Activated naive CD4-positive, alpha-beta T cell treated with anti-CD3 and anti-CD28 coated beads, Interleukin-2, amount 10 ng/mL, durations not matched to agents 7 days and 5 days (primary cell): ENCODE measurements at regions not wholly inside any gene's neighbourhood (a gene's known extent, or its start where the extent isn't known, plus 50 kb on each side); places are given as distances from the start of the nearest gene placed in this dataset.

Experiments used
- CTCF ChIA-PET: fragments of 350-600 bp; sonication (Branson Sonifier 250); formaldehyde crosslinking; loops from one replicate; lab custom pipeline; 2021; ENCODE audit warnings: antibody characterized with exemption; lab: Charles Lee
- DNase-seq: peaks from one replicate; pipeline ENCODE4 v3.0.0-alpha.2; 2020
- H3K27ac Mint-ChIP-seq: one replicate; pipeline ENCODE4 v1.8.0; 2021; ENCODE audit warnings: mild to moderate bottlenecking, moderate library complexity, mixed read lengths
- H3K27me3 Mint-ChIP-seq: one replicate; pipeline ENCODE4 v1.8.0; 2021; ENCODE audit warnings: mild to moderate bottlenecking, mixed read lengths
- H3K36me3 Mint-ChIP-seq: one replicate; pipeline ENCODE4 v1.8.0; 2021; ENCODE audit warnings: mixed read lengths
- H3K4me1 Mint-ChIP-seq: one replicate; pipeline ENCODE4 v1.8.0; 2021; ENCODE audit warnings: mixed read lengths
- H3K4me3 Mint-ChIP-seq: one replicate; pipeline ENCODE4 v1.8.0; 2021; ENCODE audit warnings: mild to moderate bottlenecking, moderate library complexity, mixed read lengths
- H3K9me3 Mint-ChIP-seq: one replicate; pipeline ENCODE4 v1.8.0; 2021; ENCODE audit warnings: mixed read lengths

DNA sequence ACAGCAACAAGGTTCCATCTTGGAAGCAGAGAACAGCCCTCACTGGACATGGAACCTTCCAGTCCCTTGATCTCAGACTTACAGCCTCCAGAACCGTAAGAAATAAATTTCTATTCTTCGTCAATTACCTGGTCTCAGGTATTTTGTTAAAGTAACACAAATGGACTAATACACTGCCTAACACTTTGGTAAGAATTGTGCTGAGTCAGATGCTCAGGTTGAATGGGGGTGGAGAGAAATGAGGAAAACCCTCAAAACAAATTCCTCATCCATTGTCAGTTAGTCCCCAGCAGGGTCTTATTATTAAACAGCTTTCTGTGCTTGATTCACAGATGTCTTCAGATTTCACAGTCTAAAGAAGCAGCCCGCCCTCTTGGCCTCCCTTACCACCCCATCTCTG is 306.2 kb upstream of the SLCO3A1 start:
- Mint-ChIP-seq H3K27me3 (peaks cover 11% of the 10 kb centered on the region), H3K36me3 (no peaks in the 10 kb centered on the region), H3K4me3 (no peak overlapping the region), H3K4me1 (no peaks in the 10 kb centered on the region), H3K9me3 (peaks cover 2% of the 10 kb centered on the region), H3K27ac (no peak overlapping the region)
- DNase-seq: no peak
- CTCF ChIA-PET: no interaction called here

DNA sequence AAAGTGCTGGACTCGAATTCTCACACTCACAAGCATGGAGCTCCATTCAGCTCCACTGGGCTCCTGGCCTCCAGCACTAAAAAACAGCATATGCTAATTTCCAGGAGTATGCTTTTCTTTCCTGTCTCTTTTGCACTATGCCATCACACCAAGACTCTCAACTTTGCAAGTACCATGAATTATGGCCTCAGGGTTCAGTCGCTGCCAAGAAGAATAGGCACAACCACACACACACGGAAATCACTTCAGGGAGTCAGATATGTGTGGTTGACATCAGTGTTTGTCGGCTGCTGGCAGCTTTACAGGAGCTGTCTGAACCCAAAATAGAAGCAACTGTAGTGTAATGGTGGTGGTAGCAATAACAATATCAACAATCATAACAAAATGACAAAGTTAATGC is 305.0 kb upstream of the SLCO3A1 start:
- H3K4me3 Mint-ChIP-seq: no peak overlapping the region
- DNase-seq: no peak
- no peaks in the 10 kb centered on the region for H3K36me3 Mint-ChIP-seq
- peaks cover 2% of the 10 kb centered on the region for H3K9me3 Mint-ChIP-seq
- H3K4me1 Mint-ChIP-seq: no peaks in the 10 kb centered on the region
- CTCF ChIA-PET: no interaction called here
- H3K27ac Mint-ChIP-seq: no peak overlapping the region
- H3K27me3 Mint-ChIP-seq: peaks cover 14% of the 10 kb centered on the region

DNA sequence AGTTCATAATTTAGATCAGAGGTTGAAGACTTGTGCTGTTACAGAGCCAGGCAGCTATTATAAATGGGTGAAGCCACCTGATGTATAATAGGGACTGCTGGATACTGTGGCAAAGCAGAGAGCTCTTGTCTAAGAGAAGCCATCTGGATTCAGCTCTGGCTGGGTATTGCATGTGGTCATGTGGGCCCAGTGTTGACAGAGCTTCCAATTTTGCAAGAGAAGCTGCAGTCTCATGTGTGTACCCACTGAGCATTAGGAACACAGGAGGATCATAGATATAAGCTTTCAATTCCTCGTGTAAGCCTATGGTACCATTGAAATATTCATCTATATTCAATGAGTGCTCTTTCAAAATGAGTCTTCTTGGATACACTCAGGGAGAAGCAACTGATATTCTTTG is 303.9 kb upstream of the SLCO3A1 start:
- Mint-ChIP-seq H3K36me3 (no peaks in the 10 kb centered on the region), H3K9me3 (peaks cover 1% of the 10 kb centered on the region), H3K27ac (no peak overlapping the region), H3K27me3 (peaks cover 13% of the 10 kb centered on the region), H3K4me1 (no peaks in the 10 kb centered on the region), H3K4me3 (no peak overlapping the region)
- CTCF ChIA-PET: no interaction called here
- DNase-seq: no peak

DNA sequence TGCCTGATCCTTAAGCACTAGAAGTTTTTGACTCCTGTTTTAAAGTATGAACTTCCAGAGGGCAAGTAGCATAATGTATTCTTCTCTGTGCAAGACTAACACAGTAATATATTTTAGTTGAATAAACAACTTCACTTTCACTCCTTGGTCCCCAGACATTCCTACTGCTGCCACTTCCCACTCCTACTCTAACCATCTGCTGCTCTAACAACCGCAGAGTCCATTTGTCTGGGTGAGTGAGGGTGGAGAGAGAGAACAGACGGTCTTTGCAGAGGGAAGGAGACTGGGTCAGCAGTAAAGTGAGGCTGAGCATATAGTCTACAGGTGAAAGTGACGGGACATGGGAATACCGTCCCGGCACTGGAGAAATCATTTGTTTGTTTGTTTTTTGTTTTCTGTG is 301.0 kb upstream of the SLCO3A1 start:
- Mint-ChIP-seq H3K4me1 (no peaks in the 10 kb centered on the region), H3K27ac (no peak overlapping the region), H3K9me3 (no peaks in the 10 kb centered on the region), H3K36me3 (no peaks in the 10 kb centered on the region), H3K27me3 (peaks cover 6% of the 10 kb centered on the region), H3K4me3 (no peak overlapping the region)
- CTCF ChIA-PET: no interaction called here
- DNase-seq: no peak

DNA sequence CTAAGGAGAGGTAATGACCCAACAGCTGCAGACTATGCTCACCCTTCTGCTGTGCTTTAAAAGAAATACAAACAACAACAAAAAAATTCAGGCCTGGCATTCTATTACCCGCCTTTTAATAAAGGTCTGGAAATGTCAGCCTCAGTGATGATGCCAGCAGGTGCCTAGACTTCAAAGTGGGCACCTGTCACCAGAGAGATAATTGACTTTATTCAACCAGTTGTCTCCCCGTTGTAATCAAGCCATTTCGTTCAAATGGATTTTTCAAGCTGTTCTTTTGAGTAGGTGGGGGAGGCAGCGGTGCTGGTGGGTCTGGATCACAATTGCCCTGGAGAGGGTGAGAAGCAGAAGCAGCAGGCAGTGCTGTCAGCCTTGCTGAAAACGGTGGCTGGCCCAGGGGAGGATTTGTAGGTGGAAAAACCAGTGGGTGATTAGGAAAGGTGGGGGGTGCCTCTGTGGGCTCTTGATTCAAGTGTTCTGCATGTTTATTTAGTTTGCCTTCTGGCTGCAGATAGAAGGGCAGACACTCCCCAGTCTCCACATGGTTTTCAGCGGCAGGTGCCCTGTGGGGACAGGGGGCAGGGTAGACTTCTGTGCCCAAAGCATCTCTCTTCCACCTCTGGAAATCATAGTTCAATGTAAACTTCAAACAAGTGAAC is 300.2 kb upstream of the SLCO3A1 start:
- CTCF ChIA-PET: no interaction called here
- DNase-seq: no peak
- no peaks in the 10 kb centered on the region for H3K9me3 Mint-ChIP-seq

DNA sequence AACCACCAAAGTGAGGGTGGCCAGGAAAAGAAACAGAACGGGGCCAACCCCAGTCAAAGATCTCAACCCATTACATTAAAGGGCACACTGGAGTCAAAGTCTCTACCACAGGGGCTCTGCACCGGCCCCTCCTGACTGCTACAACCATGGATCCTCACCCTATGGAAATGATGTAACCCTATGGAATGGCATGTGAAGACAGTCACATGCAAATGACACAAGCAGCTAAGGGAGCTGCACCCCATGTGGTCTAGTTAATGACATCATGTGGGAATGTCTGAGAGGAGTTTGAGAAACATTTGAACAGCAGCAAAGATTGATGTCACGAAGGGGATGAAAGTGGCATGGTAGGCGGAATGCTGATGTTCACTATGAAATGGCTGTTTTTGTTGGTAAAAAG is 298.2 kb upstream of the SLCO3A1 start:
- H3K27ac Mint-ChIP-seq: no peak overlapping the region
- no peak for DNase-seq
- H3K9me3 Mint-ChIP-seq: no peaks in the 10 kb centered on the region
- no peaks in the 10 kb centered on the region for H3K4me1 Mint-ChIP-seq
- H3K27me3 Mint-ChIP-seq: peaks cover 9% of the 10 kb centered on the region
- H3K36me3 Mint-ChIP-seq: peaks cover 1% of the 10 kb centered on the region
- no peak overlapping the region for H3K4me3 Mint-ChIP-seq
- CTCF ChIA-PET: no interaction called here

More for the DNA sequence above, 300.2 kb upstream of the SLCO3A1 start:
- H3K27me3 Mint-ChIP-seq: peaks cover 6% of the 10 kb centered on the region
- no peaks in the 10 kb centered on the region for H3K36me3 Mint-ChIP-seq
- H3K4me1 Mint-ChIP-seq: no peaks in the 10 kb centered on the region
- H3K27ac Mint-ChIP-seq: no peak overlapping the region
- H3K4me3 Mint-ChIP-seq: no peak overlapping the region

DNA sequence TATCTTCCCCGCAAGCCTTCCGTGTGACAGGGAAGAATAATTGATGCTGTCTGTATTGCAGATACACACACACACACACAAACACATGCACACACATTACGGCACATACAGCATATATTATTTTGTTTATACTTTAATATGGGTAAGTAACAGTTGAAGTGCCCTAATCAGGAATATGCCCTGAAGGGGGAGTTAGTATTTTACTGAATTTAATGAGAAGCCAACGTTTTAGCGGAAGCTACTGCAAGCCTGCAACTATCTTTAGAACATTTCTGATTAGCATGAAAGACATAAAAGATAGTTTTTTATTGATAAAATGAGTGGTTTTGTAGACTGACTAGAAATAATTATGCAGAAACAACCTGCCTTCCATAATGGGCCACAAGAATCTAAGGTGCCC is 296.6 kb upstream of the SLCO3A1 start:
- peaks cover 17% of the 10 kb centered on the region for H3K27me3 Mint-ChIP-seq
- no peak overlapping the region for H3K4me3 Mint-ChIP-seq
- peaks cover 1% of the 10 kb centered on the region for H3K36me3 Mint-ChIP-seq
- CTCF ChIA-PET: interaction anchor here (0.7 kb wide), 1 partner anchor 35 kb away, joined by 3 read pairs; no protein-coding TSS in a partner anchor
- H3K27ac Mint-ChIP-seq: no peak overlapping the region
- H3K4me1 Mint-ChIP-seq: no peaks in the 10 kb centered on the region
- DNase-seq: no peak
- H3K9me3 Mint-ChIP-seq: no peaks in the 10 kb centered on the region

DNA sequence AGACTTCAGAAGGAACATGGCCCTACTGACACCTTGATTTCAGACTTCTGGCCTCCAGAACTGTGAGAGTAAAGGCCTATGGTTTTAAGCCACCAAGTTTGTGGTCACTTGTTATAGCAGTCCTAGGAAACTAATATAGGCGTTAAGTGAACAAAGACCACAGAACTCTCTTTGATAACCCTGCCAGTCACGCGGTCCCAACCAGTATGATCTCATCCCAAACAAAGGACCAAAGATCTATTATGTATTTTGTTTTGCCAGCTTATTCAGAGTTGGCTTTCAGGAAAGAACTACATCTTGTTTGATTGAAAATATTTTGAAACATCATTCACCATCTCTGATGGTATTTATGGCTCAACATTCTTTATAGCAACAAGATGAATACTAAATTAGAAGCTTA is 294.4 kb upstream of the SLCO3A1 start:
- peaks cover 25% of the 10 kb centered on the region for H3K27me3 Mint-ChIP-seq
- no peak overlapping the region for H3K4me3 Mint-ChIP-seq
- peaks cover 1% of the 10 kb centered on the region for H3K36me3 Mint-ChIP-seq
- CTCF ChIA-PET: no interaction called here
- H3K27ac Mint-ChIP-seq: no peak overlapping the region
- no peaks in the 10 kb centered on the region for H3K4me1 Mint-ChIP-seq
- DNase-seq: no peak
- H3K9me3 Mint-ChIP-seq: no peaks in the 10 kb centered on the region

DNA sequence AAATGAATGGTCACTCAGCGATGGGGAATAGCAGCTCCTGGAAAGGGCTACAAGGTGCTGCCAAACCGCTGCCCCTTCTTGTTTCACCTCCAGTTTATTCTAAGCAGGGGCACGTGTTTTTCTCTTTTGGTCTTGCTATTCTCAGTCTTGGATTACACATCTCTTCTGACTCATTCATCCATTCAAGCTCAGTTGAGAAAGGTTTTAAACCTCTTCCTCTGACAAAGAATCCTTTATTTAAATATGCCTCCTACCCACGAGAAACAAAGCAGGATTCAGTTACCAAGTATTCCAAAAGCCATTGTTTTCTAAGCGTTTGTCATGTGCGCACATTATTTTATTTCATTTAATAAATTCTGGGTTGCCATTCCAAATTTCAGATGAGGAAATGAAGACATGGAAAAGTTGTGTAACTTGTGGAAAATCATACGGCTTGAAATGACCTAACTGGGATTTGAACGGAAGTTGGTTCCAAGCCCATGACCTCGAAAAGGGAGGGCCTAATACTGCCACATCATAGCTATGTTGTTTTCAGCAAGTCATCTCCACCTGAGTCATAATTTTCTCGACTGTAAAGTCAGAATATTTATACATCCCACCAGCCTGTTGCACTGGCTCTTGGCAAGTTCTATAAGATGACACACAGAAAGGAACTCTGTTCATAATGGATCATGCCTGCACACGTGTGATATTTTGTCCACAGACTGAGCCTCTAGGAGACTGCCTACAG is 292.0 kb upstream of the SLCO3A1 start:
- DNase-seq: no peak
- Mint-ChIP-seq H3K4me3 (no peak overlapping the region), H3K36me3 (peaks cover 1% of the 10 kb centered on the region), H3K4me1 (no peaks in the 10 kb centered on the region), H3K9me3 (no peaks in the 10 kb centered on the region), H3K27ac (no peak overlapping the region), H3K27me3 (peaks cover 30% of the 10 kb centered on the region)
- CTCF ChIA-PET: no interaction called here

DNA sequence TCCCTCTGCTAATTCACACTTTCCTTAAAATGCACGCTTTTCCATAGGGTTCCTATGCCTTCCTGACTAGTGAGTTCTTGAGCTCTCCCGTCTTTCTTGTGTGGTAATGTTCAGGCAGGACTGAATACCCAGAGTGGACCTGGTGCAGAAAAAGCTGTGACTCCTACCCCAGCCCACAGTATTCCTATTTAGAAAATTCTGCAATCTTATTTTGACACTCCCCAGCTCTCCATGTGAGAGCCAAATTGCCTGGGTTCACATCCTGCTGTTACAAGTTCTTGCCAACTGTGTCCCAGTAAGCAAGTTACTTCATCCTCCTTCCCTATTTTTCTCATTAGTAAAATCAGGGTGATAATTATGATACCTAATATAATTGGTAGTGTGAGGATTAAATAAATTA is 290.8 kb upstream of the SLCO3A1 start:
- no peak for DNase-seq
- no peak overlapping the region for H3K27ac Mint-ChIP-seq
- H3K36me3 Mint-ChIP-seq: peaks cover 1% of the 10 kb centered on the region

DNA sequence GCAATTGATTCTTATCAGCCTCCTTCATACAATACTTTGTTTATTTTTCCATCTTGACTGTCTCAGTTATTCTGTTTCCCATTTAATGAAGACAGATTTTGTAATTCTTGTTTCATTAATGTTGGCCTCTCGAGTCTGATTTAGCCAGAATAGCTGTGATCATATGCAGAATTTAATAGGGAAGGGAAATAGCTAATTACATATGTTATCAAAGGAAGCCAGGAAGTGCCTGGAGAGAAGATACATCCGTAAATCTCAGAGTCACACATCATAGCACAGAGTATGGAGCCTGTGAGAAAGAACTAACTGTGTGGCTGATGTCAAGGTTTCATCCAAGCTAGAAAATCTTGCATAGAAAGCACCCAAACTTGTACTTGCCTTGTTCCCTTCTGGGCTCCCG is 288.9 kb upstream of the SLCO3A1 start:
- no peak for DNase-seq
- H3K4me1 Mint-ChIP-seq: no peaks in the 10 kb centered on the region

More for the DNA sequence above, 290.8 kb upstream of the SLCO3A1 start:
- Mint-ChIP-seq H3K4me1 (no peaks in the 10 kb centered on the region), H3K27me3 (peaks cover 34% of the 10 kb centered on the region), H3K4me3 (no peak overlapping the region), H3K9me3 (no peaks in the 10 kb centered on the region)
- CTCF ChIA-PET: no interaction called here

DNA sequence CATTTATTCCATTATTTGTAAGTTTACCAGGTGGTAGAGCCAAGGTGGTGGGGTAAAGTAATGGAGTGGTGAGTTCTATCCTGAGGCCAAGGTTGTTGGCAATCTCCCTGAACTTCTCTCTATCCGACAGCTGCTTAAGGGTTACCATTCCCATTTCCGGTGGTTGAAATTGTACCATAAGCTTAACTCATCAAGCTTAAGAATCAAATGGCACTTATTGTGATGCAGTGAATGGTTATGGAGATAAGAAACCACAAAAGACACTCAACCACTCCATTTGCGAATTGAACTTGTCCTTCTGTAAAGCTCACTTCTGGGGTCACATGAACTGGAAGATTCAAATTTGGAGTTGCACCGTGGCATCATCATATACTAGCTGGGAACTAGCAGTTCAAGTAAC is 287.4 kb upstream of the SLCO3A1 start:
- no peaks in the 10 kb centered on the region for H3K4me1 Mint-ChIP-seq

More for the DNA sequence above, 288.9 kb upstream of the SLCO3A1 start:
- H3K27ac Mint-ChIP-seq: no peak overlapping the region
- no peak overlapping the region for H3K4me3 Mint-ChIP-seq
- H3K9me3 Mint-ChIP-seq: peaks cover 3% of the 10 kb centered on the region
- no peaks in the 10 kb centered on the region for H3K36me3 Mint-ChIP-seq
- H3K27me3 Mint-ChIP-seq: peaks cover 44% of the 10 kb centered on the region
- CTCF ChIA-PET: no interaction called here

DNA sequence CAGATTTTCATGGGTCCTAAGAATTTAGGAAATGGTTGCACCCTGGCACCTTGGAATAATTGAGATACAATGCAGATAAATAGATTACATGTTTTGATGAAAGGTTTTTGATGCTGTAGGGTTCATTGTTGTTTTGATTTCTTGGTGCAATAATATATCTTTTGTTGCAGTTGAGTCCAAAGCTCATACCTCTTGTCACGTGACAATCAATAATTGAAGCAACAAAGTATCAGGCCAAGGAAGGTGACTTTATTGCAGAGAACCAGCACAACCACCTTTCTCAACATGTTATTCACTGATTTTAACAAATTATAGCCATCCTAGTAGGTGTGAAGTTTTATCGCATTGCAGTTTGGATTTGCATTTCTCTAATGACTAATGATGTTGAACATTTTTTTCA is 285.5 kb upstream of the SLCO3A1 start:
- peaks cover 4% of the 10 kb centered on the region for H3K36me3 Mint-ChIP-seq
- no peak overlapping the region for H3K4me3 Mint-ChIP-seq
- peaks cover 10% of the 10 kb centered on the region for H3K9me3 Mint-ChIP-seq
- no peaks in the 10 kb centered on the region for H3K4me1 Mint-ChIP-seq
- no peak overlapping the region for H3K27ac Mint-ChIP-seq
- no peak for DNase-seq
- H3K27me3 Mint-ChIP-seq: peaks cover 43% of the 10 kb centered on the region
- CTCF ChIA-PET: no interaction called here

More for the DNA sequence above, 287.4 kb upstream of the SLCO3A1 start:
- Mint-ChIP-seq H3K9me3 (peaks cover 10% of the 10 kb centered on the region), H3K36me3 (peaks cover 4% of the 10 kb centered on the region), H3K27ac (no peak overlapping the region), H3K27me3 (peaks cover 56% of the 10 kb centered on the region), H3K4me3 (no peak overlapping the region)
- CTCF ChIA-PET: no interaction called here
- DNase-seq: no peak

DNA sequence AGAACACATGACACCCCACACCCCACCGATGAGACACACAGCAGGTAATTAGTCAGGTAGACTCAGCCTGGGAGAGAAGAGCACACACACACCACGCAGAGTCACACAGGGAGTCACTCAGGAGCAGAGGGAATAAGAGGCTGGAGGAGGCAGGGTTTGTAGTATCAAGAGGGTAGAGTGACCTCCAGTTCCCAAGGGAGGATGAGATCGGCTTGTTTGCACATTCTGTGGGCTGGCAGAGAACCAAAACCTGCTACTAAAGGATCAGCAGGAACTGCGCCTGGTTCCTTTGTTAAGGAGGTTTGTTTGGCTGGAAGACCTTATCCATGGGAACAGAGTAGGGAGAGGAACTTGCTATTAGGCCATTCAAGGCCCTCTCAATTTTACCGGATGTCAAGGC is 281.4 kb upstream of the SLCO3A1 start:
- Mint-ChIP-seq H3K27me3 (peaks cover 37% of the 10 kb centered on the region), H3K4me1 (no peaks in the 10 kb centered on the region), H3K27ac (no peak overlapping the region), H3K36me3 (peaks cover 4% of the 10 kb centered on the region), H3K9me3 (peaks cover 10% of the 10 kb centered on the region), H3K4me3 (no peak overlapping the region)
- DNase-seq: no peak
- CTCF ChIA-PET: no interaction called here

DNA sequence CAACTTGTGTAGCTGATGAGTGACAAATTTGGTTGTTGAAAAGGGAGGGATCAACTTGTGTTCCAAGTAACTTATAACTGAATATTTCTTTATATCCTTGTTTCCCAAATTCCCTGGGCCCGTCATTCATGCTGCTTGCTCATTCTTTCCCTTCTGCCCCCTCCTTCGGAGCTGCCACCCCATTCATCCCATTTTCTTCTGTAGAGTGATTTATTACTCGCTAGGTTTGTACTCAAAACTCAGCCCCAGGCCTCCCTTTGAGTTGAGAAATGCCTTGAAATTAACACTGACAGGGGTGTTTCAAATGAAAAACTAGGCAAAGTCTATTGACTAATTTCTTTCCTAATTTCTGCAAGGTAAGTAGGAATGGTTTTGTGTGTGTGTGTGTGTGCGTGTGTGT is 277.4 kb upstream of the SLCO3A1 start:
- Mint-ChIP-seq H3K27me3 (peaks cover 12% of the 10 kb centered on the region), H3K9me3 (peaks cover under 1% of the 10 kb centered on the region), H3K36me3 (no peaks in the 10 kb centered on the region), H3K4me1 (no peaks in the 10 kb centered on the region), H3K4me3 (no peak overlapping the region), H3K27ac (no peak overlapping the region)
- no peak for DNase-seq
- CTCF ChIA-PET: interaction anchor here (1.3 kb wide), 1 partner anchor 130 kb away, joined by 3 read pairs; no protein-coding TSS in a partner anchor
